Hepatocyte (in vitro differentiated cells): ENCODE measurements at regions not wholly inside any gene's neighbourhood (a gene's known extent, or its start where the extent isn't known, plus 50 kb on each side); places are given as distances from the start of the nearest gene placed in this dataset.

Experiments used
- CTCF ChIP-seq: fragments of 200-600 bp; sonication (generic); IDR thresholded peaks from 2 replicates; pipeline ENCODE4 v1.5.1; 2016; ENCODE audit warnings: antibody characterized with exemption, mild to moderate bottlenecking; ENCODE audit not compliant: poor library complexity
- EZH2phosphoT487 ChIP-seq: fragments of 200-600 bp; sonication (generic); IDR thresholded peaks from one replicate; pipeline ENCODE4 v1.6.1; 2018; ENCODE audit warnings: antibody characterized with exemption, mild to moderate bottlenecking, low read depth, moderate library complexity; ENCODE audit not compliant: unreplicated experiment, severe bottlenecking

GRCh38 chr17:73994946-73995345 is 208.5 kb upstream of the RPL38 start:
- TF ChIP-seq CTCF, result no peak
- TF ChIP-seq EZH2phosphoT487, result no peak
